Left kidney (tissue), 1 donor: ENCODE measurements at regions not wholly inside any gene's neighbourhood (a gene's known extent, or its start where the extent isn't known, plus 50 kb on each side); places are given as distances from the start of the nearest gene placed in this dataset.
A peak's percentile ranks its signal among the peaks of the same experiment; 100 is the strongest.
"Not testable (repeated sequence)": the region's sequence is repeated elsewhere in the genome, so short reads cannot be mapped to it uniquely, and the experiment has no call there.

Experiments
- DNase-seq: peaks from one replicate; pipeline ENCODE4 v3.0.0-alpha.2; 2013

GRCh38 chr1:166305371-166305770, 138.6 kb upstream of the FAM78B start:
- no peak for DNase-seq

- no peak for DNase-seq
Measured at GRCh38 chr1:166307261-166308188, 140.7 kb upstream of the FAM78B start.

- DNase-seq: not testable (repeated sequence)
Measured at GRCh38 chr1:166316306-166316705, 149.5 kb upstream of the FAM78B start.

GRCh38 chr1:166322470-166322869, 155.7 kb upstream of the FAM78B start:
- no peak for DNase-seq

GRCh38 chr1:166327886-166328285, 161.1 kb upstream of the FAM78B start:
- no peak for DNase-seq

GRCh38 chr1:166328956-166329355, 162.2 kb upstream of the FAM78B start:
- DNase-seq: no peak

- no peak for DNase-seq
Measured at GRCh38 chr1:166330096-166330495, 163.3 kb upstream of the FAM78B start.

GRCh38 chr1:166338105-166338504, 171.3 kb upstream of the FAM78B start:
- no peak for DNase-seq

GRCh38 chr1:166340709-166341108, 173.9 kb upstream of the FAM78B start:
- DNase-seq: no peak

GRCh38 chr1:166343276-166343675, 176.5 kb upstream of the FAM78B start:
- no peak for DNase-seq

GRCh38 chr1:166350490-166350889, 183.7 kb upstream of the FAM78B start:
- no peak for DNase-seq

- no peak for DNase-seq
Measured at GRCh38 chr1:166351676-166352075, 184.9 kb upstream of the FAM78B start.

- no peak for DNase-seq
Measured at GRCh38 chr1:166353213-166353612, 186.4 kb upstream of the FAM78B start.

GRCh38 chr1:166354406-166354805, 187.6 kb upstream of the FAM78B start:
- no peak for DNase-seq

- DNase-seq: no peak
Measured at GRCh38 chr1:166365081-166365480, 198.3 kb upstream of the FAM78B start.

- DNase-seq: no peak
Measured at GRCh38 chr1:166368030-166368429, 201.2 kb upstream of the FAM78B start.

GRCh38 chr1:166377896-166378295, 211.1 kb upstream of the FAM78B start:
- no peak for DNase-seq

GRCh38 chr1:166378805-166379204, 212.0 kb upstream of the FAM78B start:
- DNase-seq: peak; percentile 19

GRCh38 chr1:166379447-166379846, 212.6 kb upstream of the FAM78B start:
- peak; percentile 25 for DNase-seq

GRCh38 chr1:166383137-166383536, 216.3 kb upstream of the FAM78B start:
- DNase-seq: no peak

GRCh38 chr1:166383635-166384346, 217.0 kb upstream of the FAM78B start:
- DNase-seq: no peak

- DNase-seq: no peak
Measured at GRCh38 chr1:166384948-166385347, 218.1 kb upstream of the FAM78B start.

- no peak for DNase-seq
Measured at GRCh38 chr1:166390366-166391033, 223.7 kb upstream of the FAM78B start.
